Heart left ventricle (tissue), 16 donors: ENCODE measurements at regions not wholly inside any gene's neighbourhood (a gene's known extent, or its start where the extent isn't known, plus 50 kb on each side); places are given as distances from the start of the nearest gene placed in this dataset.
"Not testable (repeated sequence)": the region's sequence is repeated elsewhere in the genome, so short reads cannot be mapped to it uniquely, and the experiment has no call there.

Experiments used
- ATAC-seq, 4 donors: fragments of 200-7000 bp; cut with Tn5 transposase; one replicate each; pipeline ENCODE4 v1.9.1; 2020 to 2022; ENCODE audit warnings: moderate library complexity in 4 of 4, mild to moderate bottlenecking in 3 of 4, moderate number of reproducible peaks in 1 of 4
- DNase-seq, 5 donors: peaks; one replicate each; pipeline ENCODE4 v3.0.0-alpha.2; 2020
- H3K27ac ChIP-seq, 12 donors: fragments of 200-600 bp; sonication (generic) in 4 of 12; one replicate each; pipeline versions ENCODE4 v1.5.0 to v1.8.0; 2016 to 2022; ENCODE audit warnings: mild to moderate bottlenecking in 2 of 12
- H3K27me3 ChIP-seq, 9 donors: fragments of 200-600 bp; sonication (generic) in 2 of 9; one replicate each; pipeline versions ENCODE4 v1.5.1 to v1.8.0; 2016 to 2022; ENCODE audit warnings: mild to moderate bottlenecking in 3 of 9
- H3K36me3 ChIP-seq, 9 donors: fragments of 200-600 bp; sonication (generic) in 2 of 9; one replicate each; pipeline versions ENCODE4 v1.5.0 to v1.8.0; 2018 to 2022; ENCODE audit warnings: mild to moderate bottlenecking in 2 of 9
- H3K4me1 ChIP-seq, 12 donors: fragments of 200-600 bp; sonication (generic) in 4 of 12; one replicate each; pipeline versions ENCODE4 v1.5.0 to v1.8.0; 2016 to 2022; ENCODE audit warnings: mild to moderate bottlenecking in 3 of 12
- H3K4me3 ChIP-seq, 12 donors: fragments of 200-600 bp; sonication (generic) in 4 of 12; one replicate each; pipeline versions ENCODE4 v1.5.0 to v1.8.0; 2017 to 2022; ENCODE audit warnings: mild to moderate bottlenecking in 9 of 12, moderate library complexity in 4 of 12
- H3K9me3 ChIP-seq, 12 donors: fragments of 200-600 bp; sonication (generic) in 4 of 12; one replicate each; pipeline versions ENCODE4 v1.5.0 to v1.8.0; 2016 to 2022; ENCODE audit warnings: mild to moderate bottlenecking in 1 of 12
- POLR2A ChIP-seq, 2 donors: fragments of 450-650 bp; IDR thresholded peaks; one replicate each; pipeline ENCODE4 v1.6.1; 2017; ENCODE audit warnings: antibody characterized with exemption in 2 of 2, mild to moderate bottlenecking in 2 of 2, moderate library complexity in 2 of 2
- WGBS, 4 donors: extraction: QIAGEN DNeasy Blood & Tissue Kit in 2 of 4; methylation state at CpG; one replicate each; pipeline versions ENCODE4 v1.1.5 to v1.1.7; 2013 to 2018; 5-methylcytosine and 5-hydroxymethylcytosine counted together
- intact Hi-C, 10 donors: fragments of 100-400 bp; cut with DNase I; formaldehyde crosslinking; loops; one replicate each; pipeline versions ENCODE4 v1.11.1 to v1.14.2; 2022
- TF ChIP-seq, protein P1 (sequence below), 12 donors: fragments of 200-600 bp; sonication (generic) in 4 of 12; IDR thresholded peaks; one replicate each; pipeline versions ENCODE4 v1.5.0 to v1.8.0; 2018 to 2022; ENCODE audit warnings: antibody characterized with exemption in 12 of 12, mild to moderate bottlenecking in 5 of 12
- donor health status: ischemic (EF 13 %, LVEDD 7.1; RV severe dilation, severe dysfunction).
- donor health status: healthy with polysubstance abuse.
- donor health status: DM: no; HTN: yes; CAD: no.
- donor health status: DM: no; HTN: no; CAD: no.
- donor health status: ischemic (EF 25% LVEDD 6.9; RV normal size, moderate dysfunction).
- donor health status: ischemic (EF 25% LVEDD 5.7; RV mildly dilated, moderate dysfunction).
- donor health status: healthy.
- donor health status: DM: yes; HTN: yes; CAD: no.
- donor health status: ischemic (EF 35%, LVEDD 5.7; RV mildly dilated, moderate dysfunction).
- donor health status: nonischemic (EF 11% LVEDD 7.7; RV severe dilation, severe dysfunction).
- donor health status: DM: yes; HTN: yes; CAD: no.
- donor health status: PGD.
- donor health status: ischemic (EF 29% LVEDD 5.4; RV normal size, mild dysfunction).
- donor health status: nonischemic (EF 23%, LVEDD 6.1; RV moderate dilation, normal function).

GRCh38 chr12:124674937-124675336, 107.5 kb upstream of the NCOR2 start:
- H3K9me3 ChIP-seq, result peaks cover 0 to 5% (median 0%) of the 10 kb centered on the region in 12 donors
- peaks cover 0 to 22% (median 16%) of the 10 kb centered on the region in 12 donors for H3K4me1 ChIP-seq
- H3K27me3 ChIP-seq, result no peaks in the 10 kb centered on the region
- TF ChIP-seq, protein P1, sequence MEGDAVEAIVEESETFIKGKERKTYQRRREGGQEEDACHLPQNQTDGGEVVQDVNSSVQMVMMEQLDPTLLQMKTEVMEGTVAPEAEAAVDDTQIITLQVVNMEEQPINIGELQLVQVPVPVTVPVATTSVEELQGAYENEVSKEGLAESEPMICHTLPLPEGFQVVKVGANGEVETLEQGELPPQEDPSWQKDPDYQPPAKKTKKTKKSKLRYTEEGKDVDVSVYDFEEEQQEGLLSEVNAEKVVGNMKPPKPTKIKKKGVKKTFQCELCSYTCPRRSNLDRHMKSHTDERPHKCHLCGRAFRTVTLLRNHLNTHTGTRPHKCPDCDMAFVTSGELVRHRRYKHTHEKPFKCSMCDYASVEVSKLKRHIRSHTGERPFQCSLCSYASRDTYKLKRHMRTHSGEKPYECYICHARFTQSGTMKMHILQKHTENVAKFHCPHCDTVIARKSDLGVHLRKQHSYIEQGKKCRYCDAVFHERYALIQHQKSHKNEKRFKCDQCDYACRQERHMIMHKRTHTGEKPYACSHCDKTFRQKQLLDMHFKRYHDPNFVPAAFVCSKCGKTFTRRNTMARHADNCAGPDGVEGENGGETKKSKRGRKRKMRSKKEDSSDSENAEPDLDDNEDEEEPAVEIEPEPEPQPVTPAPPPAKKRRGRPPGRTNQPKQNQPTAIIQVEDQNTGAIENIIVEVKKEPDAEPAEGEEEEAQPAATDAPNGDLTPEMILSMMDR (IDR thresholded peaks at IDR 0.05), result no peak
- no peak for TF ChIP-seq POLR2A (IDR thresholded peaks at IDR 0.05)
- 67 to 100% (median 80%) methylated on average over 1 of the region's 1 CpG for WGBS, 4 donors
- no peak overlapping the region for H3K4me3 ChIP-seq
- intact Hi-C loops, result no loop called here
- no peaks in the 10 kb centered on the region for H3K36me3 ChIP-seq
- no peak overlapping the region for H3K27ac ChIP-seq
- ATAC-seq (no peak), DNase-seq (no peak)

DNA sequence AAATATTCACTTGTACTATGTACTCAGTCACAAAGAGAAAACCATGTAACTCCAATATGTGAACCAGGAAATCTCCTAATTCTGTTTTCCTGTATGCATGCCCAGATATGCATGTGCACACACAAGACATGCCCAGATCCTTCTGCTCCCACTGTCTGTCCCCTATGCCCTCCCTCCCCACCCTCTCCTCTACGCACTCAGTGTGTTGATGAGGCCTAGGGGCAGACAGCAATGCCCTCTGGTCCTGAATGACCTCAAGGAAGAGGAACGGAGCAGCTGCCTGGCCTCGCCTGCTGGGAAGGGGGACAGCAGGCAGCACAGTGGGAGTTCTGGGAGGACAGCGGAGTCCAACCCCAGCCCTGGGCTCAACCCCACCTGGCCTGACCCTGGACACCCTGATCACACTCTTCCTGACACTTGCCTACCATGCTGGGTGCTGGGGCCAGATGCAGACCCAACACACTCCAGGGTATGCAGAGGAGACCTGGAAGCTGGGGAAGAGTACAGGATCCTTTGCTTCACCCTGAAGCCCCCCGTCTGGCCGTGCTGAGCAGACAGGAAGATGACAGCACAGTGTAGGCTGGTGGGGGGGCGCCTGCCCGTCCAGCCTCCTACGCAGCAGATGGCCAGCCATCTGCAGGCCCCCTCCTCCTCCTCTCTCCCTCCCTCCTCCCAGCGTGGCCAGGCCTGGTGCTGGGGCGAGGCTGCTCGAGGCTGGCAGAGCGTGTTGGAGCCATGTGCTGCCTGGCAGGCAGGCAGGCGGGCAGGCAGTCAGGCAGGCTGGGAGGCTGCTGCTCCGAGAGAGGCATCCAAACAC, 106.6 kb upstream of the NCOR2 start:
- no peaks in the 10 kb centered on the region for H3K36me3 ChIP-seq
- intact Hi-C loops, result no loop called here
- peak overlapping the region in 1 of 12 donors; percentile 17 for H3K27ac ChIP-seq
- DNase-seq (no peak), ATAC-seq (no peak)
- H3K27me3 ChIP-seq, result no peaks in the 10 kb centered on the region
- H3K4me3 ChIP-seq, result no peak overlapping the region
- no peak for TF ChIP-seq POLR2A (IDR thresholded peaks at IDR 0.05)
- TF ChIP-seq, protein P1 (IDR thresholded peaks at IDR 0.05), result no peak
- H3K9me3 ChIP-seq, result peaks cover 0 to 5% (median 0%) of the 10 kb centered on the region in 12 donors
- 60 to 90% (median 82%) methylated on average over 8 to 15 of the region's 15 CpGs for WGBS, 4 donors
- H3K4me1 ChIP-seq, result peaks cover 0 to 14% (median 7%) of the 10 kb centered on the region in 12 donors

- WGBS, 4 donors, result 80 to 84% (median 81%) methylated on average over 8 of the region's 8 CpGs
- ATAC-seq, H3K36me3 ChIP-seq, DNase-seq, H3K27me3 ChIP-seq, intact Hi-C loops: not testable (repeated sequence)
- Histone ChIP-seq H3K9me3 (peaks cover 0 to 15% (median 9%) of the 10 kb centered on the region in 12 donors), H3K27ac (peak overlapping the region in 1 of 12 donors; percentile 79), H3K4me1 (peaks cover 0 to 17% (median 0%) of the 10 kb centered on the region in 12 donors), H3K4me3 (peak overlapping the region in 1 of 12 donors; percentile 10)
Measured at GRCh38 chr12:124669271-124669721, 101.9 kb upstream of the NCOR2 start.

- no peaks in the 10 kb centered on the region for H3K36me3 ChIP-seq
- DNase-seq (no peak), ATAC-seq (peak; percentile 23 to 61 (median 34))
- no peaks in the 10 kb centered on the region for H3K27me3 ChIP-seq
- H3K9me3 ChIP-seq, result peaks cover 0 to 15% (median 9%) of the 10 kb centered on the region in 12 donors
- TF ChIP-seq, protein P1 (IDR thresholded peaks at IDR 0.05), result no peak
- no peak for TF ChIP-seq POLR2A (IDR thresholded peaks at IDR 0.05)
- 39 to 45% (median 42%) methylated on average over 8 of the region's 8 CpGs for WGBS, 4 donors
- intact Hi-C loops, result no loop called here
- H3K27ac ChIP-seq, result peak overlapping the region in 1 of 12 donors; percentile 79
- peak overlapping the region in 1 of 12 donors; percentile 10 for H3K4me3 ChIP-seq
- H3K4me1 ChIP-seq, result peaks cover 0 to 22% (median 3%) of the 10 kb centered on the region in 12 donors
Measured at GRCh38 chr12:124668602-124669001, 101.2 kb upstream of the NCOR2 start.
